ENCODE measurements at regions not wholly inside any gene's neighbourhood (a gene's known extent, or its start where the extent isn't known, plus 50 kb on each side); places are given as distances from the start of the nearest gene placed in this dataset.

DNA sequence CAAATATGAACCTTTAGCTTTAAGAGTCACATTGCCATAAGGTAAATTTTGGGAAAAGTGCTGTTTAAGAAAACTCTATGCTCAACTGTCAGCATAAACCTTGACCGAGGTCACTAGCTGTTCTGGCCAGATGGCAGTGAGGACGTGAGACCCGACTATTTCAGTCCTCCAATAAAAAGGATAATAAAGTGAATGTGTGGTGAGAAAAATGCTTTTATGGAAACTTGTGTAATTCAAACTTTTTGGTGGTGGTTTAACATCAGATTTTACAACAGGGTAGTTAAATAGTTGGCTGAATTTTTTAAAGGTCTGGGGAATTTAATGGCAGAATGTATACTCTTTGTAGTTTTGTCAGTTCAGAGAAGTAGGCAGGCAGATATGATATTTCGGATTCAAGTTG lies 391.1 kb downstream of the PMP22 start:
- no peak overlapping the region for H4K91ac ChIP-seq (replicated peaks; ENCODE audit: insufficient read length, low read length)
- H3K79me2 ChIP-seq (ENCODE audit: control insufficient read depth in 1 of 2, insufficient read depth in 2 of 2, low read length in 2 of 2) = no peaks in the 10 kb centered on the region
- TF ChIP-seq POU5F1 (IDR thresholded peaks at IDR 0.05; ENCODE audit: low read depth, low read length) = no peak
- TF ChIP-seq BRCA1 (IDR thresholded peaks at IDR 0.05; ENCODE audit: low read depth, low read length) = no peak
- TF ChIP-seq E2F6 (IDR thresholded peaks at IDR 0.05) = no peak
- TF ChIP-seq EP300 (IDR thresholded peaks at IDR 0.05; ENCODE audit: borderline replicate concordance in 1 of 2, low read depth in 2 of 2, low read length in 2 of 2) = no peak
- no peak for TF ChIP-seq MAFK (IDR thresholded peaks at IDR 0.05; ENCODE audit: low read depth, low read length)
- no peak for TF ChIP-seq SP4 (IDR thresholded peaks at IDR 0.05; ENCODE audit: low read length)
- TF ChIP-seq EGR1 (IDR thresholded peaks at IDR 0.05; ENCODE audit: borderline replicate concordance, low read depth, low read length) = no peak
- TF ChIP-seq EZH2 (IDR thresholded peaks at IDR 0.05; ENCODE audit: low read depth, low read length, severe bottlenecking) = no peak
- no peak for TF ChIP-seq CREB1 (IDR thresholded peaks at IDR 0.05)
- TF ChIP-seq SIN3A (conservative IDR thresholded peaks at IDR 0.05 in 1 of 2, IDR thresholded peaks at IDR 0.05 in 1 of 2; ENCODE audit: low read depth in 1 of 2, low read length in 2 of 2) = no peak
- no peak overlapping the region for H3K4me3 ChIP-seq (ENCODE audit: extremely low read depth in 1 of 4, insufficient read depth in 2 of 4, low read depth in 3 of 4, low read length in 4 of 4)
- no peak overlapping the region for H3K23ac ChIP-seq (ENCODE audit: insufficient read length)
- no peak overlapping the region for H2AFZ ChIP-seq (ENCODE audit: low read length)
- DNase-seq (ENCODE audit: low read depth in 1 of 2, low spot score in 2 of 2) = no peak
- H2BK5ac ChIP-seq (ENCODE audit: low read depth, low read length) = no peak overlapping the region
- H3K14ac ChIP-seq (ENCODE audit: insufficient read length) = no peak overlapping the region
- no peak overlapping the region for H2BK15ac ChIP-seq (ENCODE audit: low read length)
- no peak overlapping the region for H3K4me2 ChIP-seq (ENCODE audit: insufficient read depth in 1 of 2, low read depth in 2 of 2, low read length in 2 of 2)
- H3K56ac ChIP-seq (replicated peaks; ENCODE audit: insufficient read length, low read depth, low read length) = no peak overlapping the region
- 93% methylated on average over 4 of the region's 4 CpGs; no CpG with 5 or more reads in 1 of the 2 experiments for WGBS, 2 experiments (ENCODE audit: extremely low coverage in 1 of 2, insufficient coverage in 1 of 2, insufficient read length in 1 of 2, insufficient replicate concordance in 2 of 2, low coverage in 1 of 2, low lambda C conversion rate in 2 of 2, missing lambda C conversion rate in 1 of 2)
- H3K36me3 ChIP-seq (ENCODE audit: control insufficient read depth in 2 of 4, insufficient read depth in 4 of 4, low read length in 3 of 4) = no peaks in the 10 kb centered on the region
- H2AK5ac ChIP-seq (ENCODE audit: low read depth, low read length) = no peak overlapping the region
- H3K23me2 ChIP-seq (ENCODE audit: low read depth, low read length) = no peaks in the 10 kb centered on the region
- H3K4me1 ChIP-seq (replicated peaks in 1 of 4; ENCODE audit: control insufficient read depth in 3 of 4, insufficient read depth in 4 of 4, low read length in 3 of 4) = no peaks in the 10 kb centered on the region
- no peaks in the 10 kb centered on the region for H3K27me3 ChIP-seq (replicated peaks in 1 of 4; ENCODE audit: control insufficient read depth in 3 of 4, extremely low read depth in 1 of 4, insufficient read depth in 3 of 4, low read length in 3 of 4)
- H3K79me1 ChIP-seq (ENCODE audit: low read depth, low read length) = no peaks in the 10 kb centered on the region
- ChIA-PET CTCF (ENCODE audit: partially characterized antibody) (interaction anchor here (0.6 to 2.0 kb wide), 5 partner anchors 9 to 623 kb away, joined by 3 to 11 read pairs (median 3); no protein-coding TSS in a partner anchor), POLR2A (ENCODE audit: partially characterized antibody) (interaction anchor here (0.6 kb wide), 1 partner anchor 228 kb away, joined by 6 read pairs; no protein-coding TSS in a partner anchor)
- H3K27ac ChIP-seq (ENCODE audit: low read depth, low read length) = no peak overlapping the region
- no peaks in the 10 kb centered on the region for H3K9me3 ChIP-seq (ENCODE audit: insufficient read depth in 2 of 2, low read depth in 1 of 2, low read length in 1 of 2)
- no peak overlapping the region for H4K8ac ChIP-seq (ENCODE audit: extremely low read depth, insufficient read depth, low read length)
- H3K4ac ChIP-seq (replicated peaks; ENCODE audit: insufficient read length, low read depth, low read length) = no peak overlapping the region
- no peak overlapping the region for H2BK120ac ChIP-seq (replicated peaks; ENCODE audit: low read depth, low read length)
- no peak overlapping the region for H2BK12ac ChIP-seq (ENCODE audit: low read depth, low read length)
- H4K5ac ChIP-seq (ENCODE audit: insufficient read length, low read depth, low read length) = no peak overlapping the region
- no peak for FAIRE-seq
- H3K9ac ChIP-seq (replicated peaks in 1 of 4; ENCODE audit: extremely low read depth in 1 of 4, low read depth in 3 of 4, low read length in 3 of 4) = no peak overlapping the region
- H3K18ac ChIP-seq (ENCODE audit: extremely low read depth, low read length) = no peak overlapping the region
- H2BK20ac ChIP-seq (ENCODE audit: low read length) = no peak overlapping the region
- no peaks in the 10 kb centered on the region for H4K20me1 ChIP-seq (replicated peaks in 1 of 2; ENCODE audit: control insufficient read depth in 1 of 2, insufficient read depth in 2 of 2, low read length in 2 of 2)

Measured in H1 (cell line).